K562 (cell line): ENCODE measurements at regions not wholly inside any gene's neighbourhood (a gene's known extent, or its start where the extent isn't known, plus 50 kb on each side); places are given as distances from the start of the nearest gene placed in this dataset.

Experiments used
- ATAC-seq: fragments of 200-7000 bp; cut with Tn5 transposase; 3 replicates; pipeline ENCODE4 v1.9.1; 2020; ENCODE audit warnings: moderate library complexity
- BruUV-seq: library from RNA; stranded (reverse); fragments of 400-500 nt; replicated peaks from 2 replicates; lab custom pipeline; 2021; lab: Mats Ljungman, UMichigan
- CTCF ChIA-PET: fragments of 300-600 bp; formaldehyde crosslinking; extraction: SDS; loops from one replicate; lab custom pipeline; 2021; ENCODE audit warnings: low intra/inter-chr PET ratio; lab: Yijun Ruan, JAX
- POLR2A ChIA-PET: fragments of 300-600, 350-650 bp; sonication (Branson Sonifier 250); formaldehyde crosslinking; extraction: SDS; loops from one replicate; lab custom pipeline; 2021; ENCODE audit warnings: antibody characterized with exemption, inconsistent platforms; lab: Yijun Ruan, JAX
- DNase-seq, 4 experiments: peaks; one replicate each; pipeline versions ENCODE4 v3.0.0 to v3.0.0-alpha.2; 2011 to 2018; ENCODE audit warnings: low spot score in 3 of 4, mixed read lengths in 3 of 4; ENCODE audit errors: extremely low read depth in 1 of 4
- FAIRE-seq: peaks from 2 replicates; lab custom pipeline; 2011; peaks lifted over from hg19 to GRCh38; lab: Jason Lieb, UNC
- H2AFZ ChIP-seq: 2 replicates; pipeline ENCODE4 v1.6.0; 2011; ENCODE audit warnings: low read depth, low read length, control low read depth, inconsistent platforms
- H3K27ac ChIP-seq: fragments of 200-600 bp; 3 replicates; pipeline ENCODE4 v1.8.0; 2011; ENCODE audit warnings: low read depth, mild to moderate bottlenecking, control low read depth, inconsistent platforms, low read length, moderate library complexity, mixed read lengths; ENCODE audit errors: extremely low read depth
- H3K27me3 ChIP-seq, 2 experiments: fragments of 300-600 bp in 1 of 2; 2 replicates in 1 of 2; 3 replicates in 1 of 2; pipeline versions ENCODE4 v1.6.0 to v1.8.0; 2011; ENCODE audit warnings: inconsistent platforms in 2 of 2, low read length in 2 of 2, mild to moderate bottlenecking in 1 of 2, mixed read lengths in 1 of 2, moderate library complexity in 1 of 2; ENCODE audit not compliant: control insufficient read depth in 2 of 2, insufficient read depth in 2 of 2
- H3K36me3 ChIP-seq: fragments of 300-600 bp; 3 replicates; pipeline ENCODE4 v1.8.0; 2011; ENCODE audit warnings: mild to moderate bottlenecking, low read length, inconsistent platforms; ENCODE audit not compliant: control insufficient read depth, insufficient read depth
- H3K4me1 ChIP-seq, 2 experiments: fragments of 200-600 bp in 1 of 2; replicated peaks in 1 of 2; 2 replicates in 1 of 2; 3 replicates in 1 of 2; pipeline versions ENCODE4 v1.5.1 to v1.8.0; 2011; ENCODE audit warnings: inconsistent platforms in 2 of 2, low read length in 2 of 2, mild to moderate bottlenecking in 1 of 2, mixed read lengths in 1 of 2, moderate library complexity in 1 of 2; ENCODE audit not compliant: control insufficient read depth in 2 of 2, insufficient read depth in 2 of 2
- H3K4me2 ChIP-seq: 2 replicates; pipeline ENCODE4 v1.6.1; 2011; ENCODE audit warnings: low read length, control low read depth, inconsistent platforms, mixed read lengths; ENCODE audit not compliant: insufficient read depth
- H3K4me3 ChIP-seq: fragments of 200-600 bp; sonication (generic), shearing (Covaris generic); 2 replicates; pipeline ENCODE4 v1.5.1; 2016; ENCODE audit warnings: control low read depth, inconsistent platforms
- H3K79me2 ChIP-seq: fragments of 200-600 bp; 3 replicates; pipeline ENCODE4 v1.8.0; 2011; ENCODE audit warnings: low read length, inconsistent platforms; ENCODE audit not compliant: control insufficient read depth, insufficient read depth
- H3K9ac ChIP-seq, 2 experiments: 2 replicates each; pipeline versions ENCODE4 v1.6.0 to v1.6.1; 2011; ENCODE audit warnings: low read depth in 2 of 2, low read length in 2 of 2, control low read depth in 1 of 2, inconsistent platforms in 1 of 2, mild to moderate bottlenecking in 1 of 2, mixed read lengths in 1 of 2; ENCODE audit not compliant: insufficient read depth in 1 of 2
- H3K9me1 ChIP-seq: one replicate; pipeline ENCODE4 v1.6.0; 2011; ENCODE audit warnings: inconsistent platforms, mild to moderate bottlenecking, low read length, moderate library complexity; ENCODE audit not compliant: control insufficient read depth, insufficient read depth
- H3K9me3 ChIP-seq: replicated peaks from 2 replicates; pipeline ENCODE4 v1.5.1; 2011; ENCODE audit warnings: low read depth, low read length, inconsistent platforms; ENCODE audit not compliant: control insufficient read depth, insufficient read depth
- H4K20me1 ChIP-seq: replicated peaks from 2 replicates; pipeline ENCODE4 v1.6.1; 2011; ENCODE audit warnings: low read length, inconsistent platforms, mixed read lengths; ENCODE audit not compliant: control insufficient read depth, insufficient read depth
- ETV1 ChIP-seq: fragments of 450-650 bp; conservative IDR thresholded peaks from 2 replicates; pipeline ENCODE4 v1.6.1; 2016; ENCODE audit warnings: missing genetic modification characterization, control low read depth, low read depth, missing compliant biosample characterization
- HNRNPH1 ChIP-seq: fragments of 200-400 bp; formaldehyde crosslinking; optimal IDR thresholded peaks from 2 replicates; pipeline ENCODE3; 2017; ENCODE audit warnings: low read depth, mild to moderate bottlenecking, low read length, moderate library complexity
- MAFG ChIP-seq: fragments of 450-650 bp; conservative IDR thresholded peaks from 2 replicates; pipeline ENCODE4 v1.6.1; 2016; ENCODE audit warnings: missing genetic modification characterization, missing compliant biosample characterization
- POLR2H ChIP-seq: IDR thresholded peaks from 2 replicates; pipeline ENCODE4 v1.6.1; 2016; ENCODE audit warnings: missing genetic modification characterization, low read depth, mild to moderate bottlenecking, control low read depth, missing compliant biosample characterization, moderate library complexity
- STAT5B ChIP-seq: fragments of 250-450 bp; sonication (Bioruptor Pico); IDR thresholded peaks from 2 replicates; pipeline ENCODE4 v1.8.0; 2021; ENCODE audit warnings: mild to moderate bottlenecking, inconsistent platforms
- WGBS: fragments of 100-300 bp; shearing (Covaris generic); methylation state at CpG from one replicate; pipeline ENCODE4 v1.1.6; 2016; ENCODE audit warnings: low coverage, mixed read lengths; ENCODE audit not compliant: insufficient coverage; ENCODE audit errors: missing lambda C conversion rate; 5-methylcytosine and 5-hydroxymethylcytosine counted together
- in situ Hi-C: fragments of 300-500 bp; cut with MboI; formaldehyde crosslinking; loops from 4 replicates; pipeline ENCODE4 v1.15.0; 2018; ENCODE audit warnings: inconsistent platforms, mixed read lengths
- intact Hi-C: fragments of 100-400 bp; cut with micrococcal nuclease; formaldehyde crosslinking; loops from 2 replicates; pipeline ENCODE4 v1.14.2; 2022
- TF ChIP-seq, protein P1 (sequence below): sonication (generic); formaldehyde crosslinking; IDR thresholded peaks from 2 replicates; pipeline ENCODE4 v1.8.0; 2022; ENCODE audit warnings: mild to moderate bottlenecking, missing genetic modification reagents

DNA sequence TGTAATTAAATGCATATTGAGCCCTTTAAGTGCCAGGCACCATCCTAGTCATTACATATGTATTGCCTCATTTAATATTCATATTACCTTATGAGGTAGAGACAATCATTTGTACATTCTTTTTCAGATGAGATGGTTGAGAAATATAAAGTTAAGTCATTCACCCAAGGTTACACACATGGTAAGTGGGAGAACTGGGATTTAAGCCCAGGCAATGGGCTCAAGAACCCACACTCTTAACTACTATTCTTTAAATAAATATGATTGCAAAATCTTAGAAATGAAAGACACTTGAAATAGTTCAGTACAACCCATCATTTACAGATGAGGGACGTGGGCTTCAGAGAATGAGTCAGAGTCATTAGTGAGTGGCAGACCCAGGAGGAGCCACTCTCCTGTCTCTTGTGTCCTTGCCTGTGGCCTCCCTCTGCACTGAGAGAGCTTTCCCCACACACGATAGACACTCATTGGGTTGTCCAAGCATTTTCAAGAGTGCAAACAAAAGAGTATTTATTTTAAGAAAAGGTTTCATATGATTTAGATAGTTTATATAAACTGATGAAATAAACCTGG, 60.8 kb downstream of the NPY1R start:
- in situ Hi-C loops (no loop called here), intact Hi-C loops (loop anchor here (5.0 kb wide), 1 partner anchor 74 kb away; no protein-coding TSS in a partner anchor)
- BruUV-seq = no TSS peak
- DNase-seq (no peak), ATAC-seq (no peak), FAIRE-seq (no peak)
- no peaks in the 10 kb centered on the region for H4K20me1 ChIP-seq
- no peaks in the 10 kb centered on the region for H3K36me3 ChIP-seq
- no peak overlapping the region; the same call in 1 of the 2 replicates for H2AFZ ChIP-seq
- ChIA-PET CTCF (no interaction called here), POLR2A (no interaction called here)
- H3K9me3 ChIP-seq = no peaks in the 10 kb centered on the region
- no peak overlapping the region for H3K4me2 ChIP-seq
- H3K9me1 ChIP-seq = no peaks in the 10 kb centered on the region
- H3K79me2 ChIP-seq = no peaks in the 10 kb centered on the region
- H3K4me3 ChIP-seq = no peak overlapping the region
- H3K27ac ChIP-seq = no peak overlapping the region
- peaks cover 4 to 22% of the 10 kb centered on the region in 2 experiments; a peak in 4 of 5 replicates for H3K4me1 ChIP-seq
- H3K9ac ChIP-seq = no peak overlapping the region
- TF ChIP-seq POLR2H (tag) = no peak
- TF ChIP-seq, protein P1, sequence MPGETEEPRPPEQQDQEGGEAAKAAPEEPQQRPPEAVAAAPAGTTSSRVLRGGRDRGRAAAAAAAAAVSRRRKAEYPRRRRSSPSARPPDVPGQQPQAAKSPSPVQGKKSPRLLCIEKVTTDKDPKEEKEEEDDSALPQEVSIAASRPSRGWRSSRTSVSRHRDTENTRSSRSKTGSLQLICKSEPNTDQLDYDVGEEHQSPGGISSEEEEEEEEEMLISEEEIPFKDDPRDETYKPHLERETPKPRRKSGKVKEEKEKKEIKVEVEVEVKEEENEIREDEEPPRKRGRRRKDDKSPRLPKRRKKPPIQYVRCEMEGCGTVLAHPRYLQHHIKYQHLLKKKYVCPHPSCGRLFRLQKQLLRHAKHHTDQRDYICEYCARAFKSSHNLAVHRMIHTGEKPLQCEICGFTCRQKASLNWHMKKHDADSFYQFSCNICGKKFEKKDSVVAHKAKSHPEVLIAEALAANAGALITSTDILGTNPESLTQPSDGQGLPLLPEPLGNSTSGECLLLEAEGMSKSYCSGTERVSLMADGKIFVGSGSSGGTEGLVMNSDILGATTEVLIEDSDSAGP (CRISPR knock-in tag) = no peak
- TF ChIP-seq MAFG (tag) = no peak
- TF ChIP-seq HNRNPH1 = no peak
- no peak for TF ChIP-seq ETV1 (tag)
- TF ChIP-seq STAT5B (CRISPR knock-in tag) = no peak
- 0% methylated on average over 2 of the region's 2 CpGs for WGBS
- no peaks in the 10 kb centered on the region; a peak in 1 of 5 replicates for H3K27me3 ChIP-seq
